ENCODE measurements at regions not wholly inside any gene's neighbourhood (a gene's known extent, or its start where the extent isn't known, plus 50 kb on each side); places are given as distances from the start of the nearest gene placed in this dataset.

- no peak overlapping the region for H3K23ac ChIP-seq (ENCODE audit: insufficient read length, low read depth, low read length)
- H3K4me3 Mint-ChIP-seq, result no peak overlapping the region
- H3K27me3 ChIP-seq (ENCODE audit: insufficient read depth, low read length), result no peaks in the 10 kb centered on the region
- H2BK20ac ChIP-seq (ENCODE audit: low read depth, low read length, poor library complexity, severe bottlenecking), result no peak overlapping the region
- no peak overlapping the region for H3K9ac ChIP-seq (ENCODE audit: extremely low read depth, insufficient read length, low read length)
- H3K79me1 ChIP-seq (ENCODE audit: insufficient read depth, low read depth, low read length, poor library complexity, severe bottlenecking), result no peaks in the 10 kb centered on the region
- H2AFZ ChIP-seq (ENCODE audit: low read length), result no peak overlapping the region
- H4K20me1 ChIP-seq (ENCODE audit: control insufficient read depth, insufficient read depth, insufficient read length), result no peaks in the 10 kb centered on the region
- TF ChIP-seq CTCF (conservative IDR thresholded peaks at IDR 0.05), result no peak
- no peak overlapping the region for H3K27ac ChIP-seq (ENCODE audit: insufficient read length, low read depth, low read length)
- H3K36me3 Mint-ChIP-seq (ENCODE audit: insufficient read depth in 1 of 3, low read depth in 3 of 3), result no peaks in the 10 kb centered on the region
- H3K4me1 ChIP-seq (ENCODE audit: insufficient read depth, low read length), result no peaks in the 10 kb centered on the region
- H2BK15ac ChIP-seq (ENCODE audit: low read depth, low read length), result no peak overlapping the region
- H2BK120ac ChIP-seq (ENCODE audit: low read depth, low read length, poor library complexity, severe bottlenecking), result no peak overlapping the region
- H2AK5ac ChIP-seq (ENCODE audit: insufficient read length, low read length), result no peak overlapping the region
- no peak for DNase-seq
- H2BK12ac ChIP-seq (ENCODE audit: insufficient read length, low read depth, low read length), result no peak overlapping the region
- H3K23me2 ChIP-seq (ENCODE audit: insufficient read length, low read depth, low read length, poor library complexity, severe bottlenecking), result no peaks in the 10 kb centered on the region
- no peak overlapping the region for H3K14ac ChIP-seq (ENCODE audit: insufficient read depth, low read length)
- H4K5ac ChIP-seq (ENCODE audit: insufficient read length, low read depth, low read length), result no peak overlapping the region
- no peak overlapping the region for H3K56ac ChIP-seq (ENCODE audit: insufficient read length, low read depth, low read length)
- H3K27me3 Mint-ChIP-seq (ENCODE audit: low read depth), result peaks cover 79% of the 10 kb centered on the region
- peaks cover 8 to 10% of the 10 kb centered on the region in 2 experiments for H3K4me1 Mint-ChIP-seq
- WGBS (ENCODE audit: extremely low coverage, insufficient read length, low lambda C conversion rate), result no CpG with 5 or more reads among the region's 4 CpGs
- no peak overlapping the region for H3K4ac ChIP-seq (ENCODE audit: low read depth, low read length)
- H3K18ac ChIP-seq (ENCODE audit: insufficient read length, low read depth, low read length), result no peak overlapping the region
- H2BK5ac ChIP-seq (ENCODE audit: insufficient read length, low read length), result no peak overlapping the region
- H3K4me2 ChIP-seq (ENCODE audit: insufficient read depth, insufficient read length, low read length), result no peak overlapping the region
- no peak overlapping the region for H3T11ph ChIP-seq (ENCODE audit: low read length)
- no peak overlapping the region for H3K27ac Mint-ChIP-seq
- H3K9me3 ChIP-seq (ENCODE audit: control insufficient read depth, low read depth, low read length), result no peaks in the 10 kb centered on the region
- no peaks in the 10 kb centered on the region; a peak in 2 of 5 replicates for H3K9me3 Mint-ChIP-seq
- H4K91ac ChIP-seq (ENCODE audit: insufficient read length, low read depth, low read length), result no peak overlapping the region
- no peak overlapping the region for H4K8ac ChIP-seq (replicated peaks; ENCODE audit: insufficient read length, low read depth, low read length)
- no peaks in the 10 kb centered on the region for H3K79me2 ChIP-seq (ENCODE audit: insufficient read depth, low read length)
Measured at GRCh38 chr20:21874127-21874526, 168.7 kb downstream of the PAX1 start.

Measured in H9 (cell line).